ENCODE measurements at regions not wholly inside any gene's neighbourhood (a gene's known extent, or its start where the extent isn't known, plus 50 kb on each side); places are given as distances from the start of the nearest gene placed in this dataset.
"Not testable (repeated sequence)": the region's sequence is repeated elsewhere in the genome, so short reads cannot be mapped to it uniquely, and the experiment has no call there.

GRCh38 chr10:63675171-63675570, 154.0 kb downstream of the REEP3 start:
- DNase-seq (ENCODE audit: low read depth in 2 of 2, low spot score in 1 of 2): no peak

- DNase-seq (ENCODE audit: low read depth in 2 of 2, low spot score in 1 of 2): no peak
These were observed 155.8 kb downstream of the REEP3 start for GRCh38 chr10:63677001-63677400.

GRCh38 chr10:63680545-63680944, 159.3 kb downstream of the REEP3 start:
- not testable (repeated sequence) for DNase-seq (ENCODE audit: low read depth in 2 of 2, low spot score in 1 of 2)

GRCh38 chr10:63681993-63682697, 160.9 kb downstream of the REEP3 start:
- DNase-seq (ENCODE audit: low read depth in 2 of 2, low spot score in 1 of 2): no peak

- not testable (repeated sequence) for DNase-seq (ENCODE audit: low read depth in 2 of 2, low spot score in 1 of 2)
These were observed 161.5 kb downstream of the REEP3 start for GRCh38 chr10:63682698-63683052.

GRCh38 chr10:63683223-63683622, 162.0 kb downstream of the REEP3 start:
- DNase-seq (ENCODE audit: low read depth in 2 of 2, low spot score in 1 of 2): no peak

GRCh38 chr10:63683686-63684085, 162.5 kb downstream of the REEP3 start:
- DNase-seq (ENCODE audit: low read depth in 2 of 2, low spot score in 1 of 2): no peak

GRCh38 chr10:63684257-63684936, 163.2 kb downstream of the REEP3 start:
- DNase-seq (ENCODE audit: low read depth in 2 of 2, low spot score in 1 of 2): no peak

- DNase-seq (ENCODE audit: low read depth in 2 of 2, low spot score in 1 of 2): no peak
These were observed 168.6 kb downstream of the REEP3 start for GRCh38 chr10:63689768-63690167.

GRCh38 chr10:63692220-63692896, 171.2 kb downstream of the REEP3 start:
- no peak for DNase-seq (ENCODE audit: low read depth in 2 of 2, low spot score in 1 of 2)

- DNase-seq (ENCODE audit: low read depth in 2 of 2, low spot score in 1 of 2): not testable (repeated sequence)
These were observed 171.8 kb downstream of the REEP3 start for GRCh38 chr10:63693021-63693420.

- DNase-seq (ENCODE audit: low read depth in 2 of 2, low spot score in 1 of 2): no peak
These were observed 175.0 kb downstream of the REEP3 start for GRCh38 chr10:63696205-63696604.

GRCh38 chr10:63697956-63698786, 177.0 kb downstream of the REEP3 start:
- DNase-seq (ENCODE audit: low read depth in 2 of 2, low spot score in 1 of 2): no peak

- DNase-seq (ENCODE audit: low read depth in 2 of 2, low spot score in 1 of 2): no peak
These were observed 177.6 kb downstream of the REEP3 start for GRCh38 chr10:63698787-63699150.

- no peak for DNase-seq (ENCODE audit: low read depth in 2 of 2, low spot score in 1 of 2)
These were observed 178.8 kb downstream of the REEP3 start for GRCh38 chr10:63699785-63700613.

GRCh38 chr10:63700631-63701156, 179.5 kb downstream of the REEP3 start:
- DNase-seq (ENCODE audit: low read depth in 2 of 2, low spot score in 1 of 2): no peak

GRCh38 chr10:63702092-63702491, 180.9 kb downstream of the REEP3 start:
- DNase-seq (ENCODE audit: low read depth in 2 of 2, low spot score in 1 of 2): no peak

GRCh38 chr10:63703113-63703670, 182.0 kb downstream of the REEP3 start:
- DNase-seq (ENCODE audit: low read depth in 2 of 2, low spot score in 1 of 2): no peak

GRCh38 chr10:63703740-63704345, 182.6 kb downstream of the REEP3 start:
- DNase-seq (ENCODE audit: low read depth in 2 of 2, low spot score in 1 of 2): no peak

Data from stimulated activated CD8-positive, alpha-beta memory T cell treated with anti-CD3 and anti-CD28 coated beads, Interleukin-4, amount 100 ng/mL, for 1 hour (primary cell).